GM18507 (cell line): ENCODE measurements at regions not wholly inside any gene's neighbourhood (a gene's known extent, or its start where the extent isn't known, plus 50 kb on each side); places are given as distances from the start of the nearest gene placed in this dataset.
"Not testable (repeated sequence)": the region's sequence is repeated elsewhere in the genome, so short reads cannot be mapped to it uniquely, and the experiment has no call there.

ENCODE experiments used
- DNase-seq: peaks from one replicate; pipeline ENCODE4 v3.0.0; 2011; ENCODE audit warnings: low read depth; ENCODE audit not compliant: insufficient read length; ENCODE audit errors: extremely low spot score
- FAIRE-seq: peaks from 2 replicates; lab custom pipeline; 2011; peaks lifted over from hg19 to GRCh38; lab: Jason Lieb, UNC

- no peak for DNase-seq
- FAIRE-seq, result no peak
Measured at GRCh38 chr6:28814032-28814976, 109.5 kb downstream of the TRIM27 start.

GRCh38 chr6:28816339-28816908, 107.4 kb downstream of the TRIM27 start:
- FAIRE-seq (no peak), DNase-seq (no peak)

- DNase-seq (no peak), FAIRE-seq (peak; percentile 63)
Measured at GRCh38 chr6:28816909-28817807, 106.6 kb downstream of the TRIM27 start.

- DNase-seq (no peak), FAIRE-seq (no peak)
Measured at GRCh38 chr6:28817808-28818145, 106.0 kb downstream of the TRIM27 start.

- DNase-seq, result no peak
- FAIRE-seq, result no peak
Measured at GRCh38 chr6:28824793-28825731, 98.7 kb downstream of the TRIM27 start.

GRCh38 chr6:28825732-28826293, 98.0 kb downstream of the TRIM27 start:
- FAIRE-seq (no peak), DNase-seq (no peak)

GRCh38 chr6:28831683-28832082, 92.1 kb downstream of the TRIM27 start:
- not testable (repeated sequence) for DNase-seq, FAIRE-seq

- not testable (repeated sequence) for FAIRE-seq, DNase-seq
Measured at GRCh38 chr6:28836703-28837102, 87.1 kb downstream of the TRIM27 start.

- peak; percentile 14 for DNase-seq
- FAIRE-seq, result peak; percentile 53
Measured at GRCh38 chr6:28838289-28838633, 85.5 kb downstream of the TRIM27 start.

- DNase-seq (peak; percentile 53), FAIRE-seq (peak; percentile 82)
Measured at GRCh38 chr6:28838634-28839442, 84.9 kb downstream of the TRIM27 start.

- no peak for DNase-seq
- no peak for FAIRE-seq
Measured at GRCh38 chr6:28839443-28840120, 84.2 kb downstream of the TRIM27 start.

GRCh38 chr6:28841290-28841689, 82.5 kb downstream of the TRIM27 start:
- FAIRE-seq (no peak), DNase-seq (no peak)

- not testable (repeated sequence) for FAIRE-seq, DNase-seq
Measured at GRCh38 chr6:28848756-28849155, 75.0 kb downstream of the TRIM27 start.
